ENCODE measurements at regions not wholly inside any gene's neighbourhood (a gene's known extent, or its start where the extent isn't known, plus 50 kb on each side); places are given as distances from the start of the nearest gene placed in this dataset.

DNA sequence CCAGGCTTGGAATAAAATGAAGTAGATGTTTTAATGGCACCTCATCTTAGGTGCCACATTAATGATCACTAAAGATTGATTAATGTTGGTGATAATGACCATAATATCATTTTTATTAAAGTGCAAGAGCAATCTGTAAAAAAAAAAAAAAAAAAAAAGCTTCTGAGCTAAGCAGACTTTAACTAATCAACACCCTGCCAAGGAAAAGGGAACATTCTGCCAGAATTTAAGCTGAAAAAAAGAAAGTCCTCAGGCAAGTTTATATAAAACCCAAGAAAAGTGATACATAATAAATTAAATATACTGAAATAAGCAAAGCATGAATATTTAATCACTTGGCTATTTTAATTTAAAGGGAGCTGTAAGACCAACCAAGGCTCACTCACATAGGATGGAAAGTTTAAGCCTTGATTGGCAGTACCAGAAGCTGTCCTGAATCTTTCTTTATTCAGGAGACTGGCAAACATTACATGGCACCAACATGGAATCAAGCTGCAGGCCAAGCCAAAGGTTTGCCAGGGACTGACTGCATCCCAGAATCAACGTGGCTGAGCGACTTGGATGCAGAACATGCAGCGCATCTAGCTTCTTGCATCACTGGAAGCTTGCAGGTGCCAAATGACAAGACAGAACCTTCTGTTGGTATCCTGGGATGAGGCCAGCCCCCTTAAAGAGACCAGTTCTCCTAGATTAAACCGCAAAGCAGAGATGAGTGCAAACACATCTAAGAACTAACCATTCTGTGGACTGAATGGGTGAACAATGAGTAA lies 413.6 kb downstream of the ENC1 start:
- no peak for DNase-seq (ENCODE audit: low read depth in 2 of 2)

GRCh38 chr5:74225587-74225986 lies 414.9 kb downstream of the ENC1 start:
- DNase-seq (ENCODE audit: low read depth in 2 of 2) = no peak

GRCh38 chr5:74224331-74224730 lies 416.2 kb downstream of the ENC1 start:
- DNase-seq (ENCODE audit: low read depth in 2 of 2) = no peak

DNA sequence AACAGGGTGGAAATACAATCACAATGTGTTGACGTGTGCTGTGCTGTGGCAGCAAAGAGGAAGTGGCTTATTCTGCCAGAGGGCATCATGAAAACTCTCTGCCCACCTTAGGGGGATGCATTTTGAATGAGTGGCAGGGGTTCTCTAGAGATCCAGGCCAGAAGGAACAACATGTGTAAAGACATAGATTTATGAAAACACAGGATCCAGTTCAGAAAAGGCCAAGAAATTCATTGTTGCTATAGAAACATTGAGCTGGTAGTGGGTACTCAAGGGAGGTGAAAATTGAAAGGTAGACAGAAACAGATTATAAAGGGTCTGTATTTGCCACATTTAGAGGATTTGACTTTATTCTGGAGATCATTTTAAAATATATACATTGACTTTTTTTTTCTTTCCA lies 417.7 kb downstream of the ENC1 start:
- DNase-seq (ENCODE audit: low read depth in 2 of 2) = no peak

- DNase-seq (ENCODE audit: low read depth in 2 of 2) = no peak
These were observed 419.1 kb downstream of the ENC1 start for GRCh38 chr5:74221413-74221812.

DNA sequence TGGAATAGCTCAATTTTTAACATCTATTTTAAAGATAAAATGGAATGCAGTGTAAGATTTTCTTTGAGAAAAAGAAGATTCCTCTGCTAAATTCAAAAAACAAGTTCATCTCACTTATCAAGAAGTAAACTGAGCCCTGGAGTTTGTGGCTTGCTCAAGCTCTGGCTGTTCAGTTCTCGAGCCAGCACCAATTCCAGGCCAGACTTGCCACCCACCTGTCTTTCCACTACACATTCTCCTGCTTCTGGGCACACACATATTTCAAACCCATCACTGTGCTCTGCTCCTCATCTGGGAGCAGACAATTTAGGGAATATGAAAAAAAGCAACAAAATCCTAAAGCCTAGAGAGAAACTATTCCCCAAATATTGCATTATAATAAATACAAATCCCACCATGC lies 424.5 kb downstream of the ENC1 start:
- DNase-seq (ENCODE audit: low read depth in 2 of 2) = no peak

DNA sequence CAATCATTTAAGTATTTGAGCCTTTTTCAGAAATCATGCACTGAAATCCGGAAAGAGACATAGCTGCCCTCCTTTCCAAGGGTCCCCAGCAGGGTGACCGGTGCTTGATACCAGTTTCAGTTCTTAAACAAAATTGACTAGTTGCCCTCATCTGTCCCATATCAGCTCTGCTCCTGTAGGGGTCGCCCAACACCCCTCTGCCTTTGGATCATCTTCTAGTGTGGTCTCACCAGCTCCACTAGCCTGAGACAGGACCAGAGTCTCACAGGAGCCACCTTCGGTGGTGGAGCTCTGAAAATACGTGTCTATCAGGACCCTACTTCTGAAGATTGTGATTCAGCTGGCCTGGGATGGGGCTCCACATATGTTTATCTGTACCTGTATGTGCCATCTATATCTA lies 428.2 kb downstream of the ENC1 start:
- no peak for DNase-seq (ENCODE audit: low read depth in 2 of 2)

DNA sequence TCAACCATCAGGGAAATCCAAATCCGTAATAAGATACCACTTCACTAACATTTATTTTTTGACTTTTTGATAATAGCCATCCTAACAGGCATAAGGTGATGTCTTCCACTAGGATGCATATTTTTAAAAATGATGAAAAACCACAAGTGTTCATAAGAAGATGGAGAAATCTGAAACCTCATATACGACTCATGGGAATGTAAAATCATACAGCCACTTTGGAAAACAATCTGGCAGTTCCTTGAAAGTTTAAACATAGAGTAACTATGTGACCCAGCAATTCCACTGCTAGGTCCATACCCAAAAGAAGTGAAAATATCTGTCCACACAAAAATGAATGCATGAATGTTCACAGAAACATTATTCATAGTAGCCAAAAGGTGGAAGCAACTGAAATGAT lies 431.0 kb downstream of the ENC1 start:
- no peak for DNase-seq (ENCODE audit: low read depth in 2 of 2)

DNA sequence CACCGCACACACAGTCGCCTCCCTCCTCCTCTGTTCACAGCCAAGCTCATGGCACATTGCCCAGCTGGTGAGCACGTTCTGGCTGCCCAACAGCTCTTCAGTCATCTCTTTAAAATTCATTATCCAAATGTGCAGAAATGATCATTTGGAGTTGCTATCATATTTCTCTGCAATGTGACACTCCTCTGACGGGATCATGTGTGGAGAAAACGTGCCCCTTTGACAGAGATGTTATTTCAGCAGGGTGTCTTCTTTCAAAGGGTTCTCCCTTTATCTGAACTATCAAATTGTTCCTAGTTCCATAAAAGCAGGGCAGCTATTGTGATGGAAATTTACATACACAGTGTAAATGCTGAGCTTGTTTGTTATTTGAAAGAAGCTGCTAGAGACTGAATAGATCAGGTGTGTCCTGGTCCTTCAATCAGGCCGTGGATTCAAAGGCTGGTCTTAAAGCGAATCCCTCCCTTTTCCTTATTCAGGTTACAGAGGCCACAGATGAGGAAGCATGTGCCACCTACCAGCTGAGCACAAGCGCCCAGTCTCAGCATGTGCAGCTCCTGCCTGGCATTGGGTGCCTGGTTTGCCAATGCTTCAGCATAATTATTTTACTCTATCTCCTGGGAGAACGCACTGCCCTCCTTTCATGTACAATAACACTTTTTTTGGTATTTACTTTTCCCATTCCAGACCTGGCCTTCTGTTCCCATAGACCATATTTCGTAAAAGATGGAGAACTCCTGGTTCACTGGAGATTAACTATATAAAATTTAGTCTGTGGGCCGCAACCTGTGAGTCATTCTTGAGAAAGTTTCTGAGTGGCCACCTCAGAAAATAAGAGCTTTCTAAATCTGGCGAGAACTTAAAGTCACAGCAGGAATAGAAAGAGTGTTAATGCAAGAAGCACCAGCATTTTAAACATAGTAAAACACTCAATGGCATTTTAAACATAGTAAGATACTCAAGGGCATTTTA lies 433.7 kb downstream of the ENC1 start:
- DNase-seq (ENCODE audit: low read depth in 2 of 2) = no peak

DNA sequence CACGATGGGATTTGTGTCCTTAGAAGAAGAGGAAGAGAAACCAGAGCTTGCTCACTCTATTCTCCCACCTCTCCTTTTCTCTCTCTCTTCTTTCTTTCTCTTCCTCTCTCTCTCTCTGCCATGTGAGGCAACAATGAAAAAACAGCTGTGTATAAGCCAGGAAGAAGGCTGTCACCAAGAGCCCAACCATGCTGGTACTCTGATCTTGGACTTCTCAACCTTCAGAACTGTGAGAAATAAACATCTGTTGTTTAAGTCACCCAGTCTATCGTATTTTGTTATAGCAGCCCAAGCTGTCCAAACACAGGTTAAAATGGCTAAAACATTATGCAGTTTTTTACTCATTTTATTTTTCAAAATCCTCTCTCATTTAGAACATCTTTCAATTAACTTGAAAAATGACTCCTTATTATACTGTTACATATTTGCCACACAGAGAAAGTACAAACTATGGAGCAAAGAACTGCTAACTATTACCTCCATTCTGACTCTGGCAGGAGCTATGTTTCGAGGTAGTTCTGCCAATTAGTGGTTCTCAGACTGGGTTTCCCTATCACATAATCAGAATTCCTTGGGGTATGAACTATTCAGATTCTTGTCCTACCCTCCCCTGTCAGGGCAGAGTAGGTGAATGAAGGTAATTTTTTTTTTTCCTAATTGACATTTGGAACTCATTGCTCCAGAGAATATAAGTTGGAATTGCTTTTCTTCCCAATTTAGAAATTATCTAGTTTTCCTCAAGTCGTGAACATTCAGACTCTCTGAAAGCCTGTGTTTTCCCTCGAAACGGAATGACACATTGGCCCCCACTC lies 434.6 kb downstream of the ENC1 start:
- no peak for DNase-seq (ENCODE audit: low read depth in 2 of 2)

- no peak for DNase-seq (ENCODE audit: low read depth in 2 of 2)
These were observed 439.0 kb downstream of the ENC1 start for GRCh38 chr5:74201334-74202081.

GRCh38 chr5:74200560-74200959 lies 440.0 kb downstream of the ENC1 start:
- no peak for DNase-seq (ENCODE audit: low read depth in 2 of 2)

GRCh38 chr5:74199436-74200210 lies 440.9 kb downstream of the ENC1 start:
- DNase-seq (ENCODE audit: low read depth in 2 of 2) = no peak

DNA sequence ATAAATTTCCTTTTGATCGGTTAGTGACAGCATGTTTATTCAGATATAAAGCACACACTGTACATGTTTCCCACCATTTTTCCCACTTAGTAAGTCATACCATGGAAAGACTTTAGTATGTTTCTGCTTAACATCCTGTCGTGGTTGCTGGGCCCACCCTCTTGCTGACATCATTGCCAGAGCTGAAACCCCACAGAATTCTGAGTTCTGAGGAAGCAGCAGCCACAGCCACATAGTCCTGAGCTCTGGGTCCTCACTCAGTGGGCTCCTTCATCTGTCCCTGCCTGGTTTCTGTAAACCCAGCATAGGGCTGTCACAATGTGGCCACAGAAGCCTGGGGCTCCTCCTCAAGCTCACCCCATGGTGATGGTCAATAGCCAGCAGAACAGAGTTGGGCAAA lies 441.5 kb downstream of the ENC1 start:
- no peak for DNase-seq (ENCODE audit: low read depth in 2 of 2)

- no peak for DNase-seq (ENCODE audit: low read depth in 2 of 2)
These were observed 442.4 kb downstream of the ENC1 start for GRCh38 chr5:74198156-74198555.

- no peak for DNase-seq (ENCODE audit: low read depth in 2 of 2)
These were observed 444.3 kb downstream of the ENC1 start for GRCh38 chr5:74196233-74196632.

DNA sequence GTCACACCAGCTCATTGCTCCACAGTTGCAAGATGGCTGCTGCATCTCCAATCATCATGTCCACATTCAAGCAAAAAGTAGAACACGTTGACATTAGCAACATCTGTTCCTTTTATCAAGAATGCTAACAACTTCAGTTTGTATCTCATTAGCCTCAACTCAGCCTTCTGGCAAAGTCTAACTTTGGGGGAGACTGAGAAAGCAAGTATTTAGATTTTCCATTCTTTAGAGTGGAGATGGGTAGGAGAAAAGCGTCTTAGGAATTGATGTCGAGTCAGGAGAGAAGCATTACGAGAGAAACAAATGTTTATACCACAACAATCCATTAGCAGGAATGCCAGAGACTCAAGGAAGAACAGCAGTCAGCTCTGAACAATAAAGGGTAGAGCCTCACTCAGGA lies 446.3 kb downstream of the ENC1 start:
- DNase-seq (ENCODE audit: low read depth in 2 of 2) = no peak

DNA sequence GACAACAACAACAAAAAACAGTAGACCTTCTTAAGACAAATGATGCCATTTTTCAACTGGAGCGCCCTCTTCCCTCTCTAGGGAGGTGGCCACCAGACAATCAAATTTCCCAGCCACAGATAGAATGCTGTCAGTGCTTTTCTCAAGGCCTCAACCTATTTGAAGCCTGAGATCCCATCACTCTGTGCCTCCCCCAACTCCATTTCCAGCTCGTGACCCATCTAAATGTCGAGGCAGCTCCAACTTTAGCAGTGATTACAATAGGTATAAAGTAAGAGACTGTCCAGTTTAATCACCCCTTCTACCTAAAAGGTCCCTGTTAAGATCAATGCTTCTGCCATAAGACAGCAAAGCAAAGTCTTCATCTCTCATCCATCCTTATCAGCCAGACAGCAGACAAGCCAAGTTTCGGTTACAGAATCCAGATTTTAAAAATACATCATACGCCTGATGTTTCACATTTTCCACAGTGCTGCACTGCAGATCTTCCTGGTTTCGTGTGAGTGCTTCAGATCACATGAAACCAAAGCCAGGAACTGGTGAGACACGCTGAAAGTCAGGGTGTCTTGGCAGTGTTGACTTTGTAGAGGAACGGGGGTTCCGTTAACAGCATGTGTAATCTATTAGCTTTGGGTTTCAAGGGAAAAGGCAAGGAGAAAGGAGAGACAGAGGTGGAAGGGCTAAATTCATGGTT lies 447.8 kb downstream of the ENC1 start:
- no peak for DNase-seq (ENCODE audit: low read depth in 2 of 2)

DNA sequence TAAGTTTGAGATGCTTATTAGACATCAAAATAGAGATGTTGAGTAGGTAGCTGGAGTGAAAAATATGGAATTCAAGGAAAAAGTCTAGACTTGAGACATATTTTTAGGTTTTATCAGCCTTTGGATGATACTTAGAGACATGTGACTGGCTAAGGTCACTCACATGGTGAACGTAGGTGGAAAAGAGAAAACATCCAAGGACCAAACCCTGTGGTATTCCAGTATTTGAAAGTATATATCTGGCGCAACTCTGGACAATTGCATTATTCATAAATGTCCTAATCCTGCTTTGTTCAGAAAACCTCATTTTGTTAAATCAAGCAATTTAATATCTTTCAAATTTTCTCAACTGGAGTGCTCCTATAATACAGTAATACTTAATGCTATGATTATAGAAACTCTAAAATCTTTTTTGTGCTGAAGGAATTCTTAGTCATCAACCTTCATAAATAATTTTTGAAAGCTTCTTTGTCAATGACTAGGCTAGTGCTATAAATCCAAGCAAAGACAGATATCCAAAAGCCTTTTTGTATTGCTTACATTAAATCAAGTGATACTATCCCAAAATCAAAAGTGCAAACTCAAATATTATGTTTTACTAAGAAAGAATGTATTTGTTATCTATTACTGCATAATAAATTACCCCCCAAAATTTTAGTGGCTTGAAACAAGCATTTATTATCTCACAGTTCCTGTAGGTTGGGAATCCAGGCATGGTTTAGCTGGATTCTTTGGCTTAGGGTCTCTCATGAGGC lies 452.0 kb downstream of the ENC1 start:
- DNase-seq (ENCODE audit: low read depth in 2 of 2) = no peak
